Epidermal melanocyte (primary cell): ENCODE measurements at regions not wholly inside any gene's neighbourhood (a gene's known extent, or its start where the extent isn't known, plus 50 kb on each side); places are given as distances from the start of the nearest gene placed in this dataset.
A peak's percentile ranks its signal among the peaks of the same experiment; 100 is the strongest.
"Not testable (repeated sequence)": the region's sequence is repeated elsewhere in the genome, so short reads cannot be mapped to it uniquely, and the experiment has no call there.

Experiments
- DNase-seq: peaks from one replicate; pipeline ENCODE4 v3.0.0; 2011; ENCODE audit warnings: low spot score; ENCODE audit not compliant: insufficient read length

GRCh38 chr5:1596462-1597092, 72.8 kb upstream of the LPCAT1 start:
- DNase-seq: not testable (repeated sequence)

- DNase-seq: peak; percentile 16
These were observed 70.8 kb upstream of the LPCAT1 start for GRCh38 chr5:1594357-1595106.

- no peak for DNase-seq
These were observed 70.2 kb upstream of the LPCAT1 start for GRCh38 chr5:1593903-1594356.

- not testable (repeated sequence) for DNase-seq
These were observed 64.4 kb upstream of the LPCAT1 start for GRCh38 chr5:1588071-1588694.

GRCh38 chr5:1583081-1583875, 59.5 kb upstream of the LPCAT1 start:
- DNase-seq: not testable (repeated sequence)

GRCh38 chr5:1579389-1579788, 55.6 kb upstream of the LPCAT1 start:
- DNase-seq: not testable (repeated sequence)

- not testable (repeated sequence) for DNase-seq
These were observed 53.1 kb upstream of the LPCAT1 start for GRCh38 chr5:1576851-1577250.

GRCh38 chr5:1575991-1576714, 52.4 kb upstream of the LPCAT1 start:
- not testable (repeated sequence) for DNase-seq

GRCh38 chr5:1575491-1575890, 51.7 kb upstream of the LPCAT1 start:
- not testable (repeated sequence) for DNase-seq

GRCh38 chr5:1574023-1574318, 50.2 kb upstream of the LPCAT1 start:
- not testable (repeated sequence) for DNase-seq

GRCh38 chr5:1573217-1574022, 49.7 kb upstream of the LPCAT1 start:
- not testable (repeated sequence) for DNase-seq
